HS-27A (cell line): ENCODE measurements at regions not wholly inside any gene's neighbourhood (a gene's known extent, or its start where the extent isn't known, plus 50 kb on each side); places are given as distances from the start of the nearest gene placed in this dataset.
"Not testable (repeated sequence)": the region's sequence is repeated elsewhere in the genome, so short reads cannot be mapped to it uniquely, and the experiment has no call there.

Experiments used
- DNase-seq: peaks from one replicate; pipeline ENCODE4 v3.0.0-alpha.2; 2012; ENCODE audit warnings: low read depth, missing footprints

GRCh38 chr6:10343320-10343719, 71.6 kb downstream of the TFAP2A start:
- DNase-seq: no peak

- DNase-seq: no peak
These were observed 73.3 kb downstream of the TFAP2A start for GRCh38 chr6:10341605-10342004.

- DNase-seq: no peak
These were observed 76.7 kb downstream of the TFAP2A start for GRCh38 chr6:10338151-10338550.

DNA sequence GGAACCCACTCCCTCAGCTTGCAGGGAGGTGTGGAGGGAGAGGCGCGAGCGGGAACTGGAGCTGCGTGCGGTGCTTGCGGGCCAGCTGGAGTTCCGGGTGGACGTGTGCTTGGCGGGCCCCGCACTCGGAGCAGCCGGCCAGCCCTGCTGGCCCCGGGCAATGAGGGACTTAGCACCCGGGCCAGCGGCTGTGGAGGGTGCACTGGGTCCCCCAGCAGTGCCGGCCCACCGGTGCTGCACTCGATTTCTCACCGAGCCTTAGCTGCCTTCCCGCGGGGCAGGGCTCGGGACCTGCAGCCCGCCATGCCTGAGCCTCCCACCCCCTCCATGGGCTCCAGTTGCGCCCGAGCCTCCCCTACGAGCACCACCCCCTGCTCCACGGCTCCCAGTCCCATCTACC, 77.5 kb downstream of the TFAP2A start:
- not testable (repeated sequence) for DNase-seq

GRCh38 chr6:10332111-10332510, 82.8 kb downstream of the TFAP2A start:
- no peak for DNase-seq

DNA sequence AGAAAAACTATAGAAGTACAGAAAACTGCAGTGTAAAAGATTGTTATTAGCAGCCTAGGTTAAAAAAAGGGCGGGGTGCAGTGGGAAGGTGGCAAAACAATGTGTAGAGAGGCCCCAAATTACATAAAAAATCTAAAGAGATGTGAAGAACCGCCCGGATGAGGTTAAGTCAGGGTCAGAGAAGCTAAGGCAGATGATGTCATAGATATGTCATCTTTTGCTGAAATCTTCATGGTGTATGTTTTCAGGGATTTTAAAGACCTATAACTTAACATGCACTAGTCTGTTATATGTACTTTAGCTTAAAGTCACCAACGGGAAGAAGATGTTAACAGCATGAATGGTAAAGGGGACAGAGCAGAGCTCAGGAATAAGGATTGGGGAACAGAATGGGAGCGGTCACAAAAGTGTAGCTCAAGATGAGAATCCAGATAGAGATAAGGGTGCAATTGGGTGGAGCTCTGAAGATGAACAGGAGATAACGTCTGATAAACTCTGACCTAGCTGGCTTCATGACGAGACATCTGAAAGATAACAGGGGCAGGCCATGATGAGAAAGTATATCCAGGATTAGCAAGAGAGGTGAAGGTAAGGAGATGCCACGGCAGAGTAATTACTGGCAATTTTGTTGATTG, 83.4 kb downstream of the TFAP2A start:
- DNase-seq: no peak

GRCh38 chr6:10330515-10330914, 84.4 kb downstream of the TFAP2A start:
- DNase-seq: no peak

DNA sequence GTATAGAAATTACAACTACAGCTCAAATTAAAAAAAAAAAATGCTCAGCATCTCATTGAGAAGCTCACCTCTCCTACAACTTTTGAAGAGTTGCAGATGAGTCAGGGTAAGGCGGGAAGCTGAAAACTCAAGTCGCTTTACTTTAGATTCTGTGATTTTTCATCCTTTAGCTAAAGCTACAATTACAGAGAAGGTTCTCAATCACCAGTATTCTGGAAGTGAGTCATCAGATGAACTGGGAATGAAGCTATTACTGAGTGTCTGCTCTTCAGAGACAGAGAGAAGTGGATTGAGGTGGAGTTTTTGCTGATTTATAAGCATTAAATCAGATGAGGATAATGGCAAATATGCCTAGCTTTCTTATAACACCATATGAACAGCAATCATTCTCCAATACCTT, 91.9 kb downstream of the TFAP2A start:
- DNase-seq: no peak

- no peak for DNase-seq
These were observed 94.6 kb downstream of the TFAP2A start for GRCh38 chr6:10320291-10320690.

DNA sequence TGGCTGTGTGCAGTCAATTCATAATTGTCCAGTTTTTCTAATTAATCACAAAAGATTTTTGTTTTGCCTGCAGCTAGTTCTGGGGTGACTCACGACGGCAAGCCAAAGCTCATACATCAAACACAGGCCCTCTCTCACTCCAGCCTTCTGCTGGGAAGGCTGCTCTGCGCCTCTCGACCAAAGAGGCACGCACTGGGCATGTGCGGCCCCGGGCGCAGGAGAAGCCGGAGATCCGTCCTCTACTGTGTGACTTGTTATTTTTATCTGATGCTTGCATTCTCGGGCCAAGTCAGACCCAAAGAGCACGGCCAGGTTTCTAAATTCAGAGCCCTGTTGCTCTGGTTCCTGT, 98.5 kb downstream of the TFAP2A start:
- DNase-seq: peak; percentile 36

DNA sequence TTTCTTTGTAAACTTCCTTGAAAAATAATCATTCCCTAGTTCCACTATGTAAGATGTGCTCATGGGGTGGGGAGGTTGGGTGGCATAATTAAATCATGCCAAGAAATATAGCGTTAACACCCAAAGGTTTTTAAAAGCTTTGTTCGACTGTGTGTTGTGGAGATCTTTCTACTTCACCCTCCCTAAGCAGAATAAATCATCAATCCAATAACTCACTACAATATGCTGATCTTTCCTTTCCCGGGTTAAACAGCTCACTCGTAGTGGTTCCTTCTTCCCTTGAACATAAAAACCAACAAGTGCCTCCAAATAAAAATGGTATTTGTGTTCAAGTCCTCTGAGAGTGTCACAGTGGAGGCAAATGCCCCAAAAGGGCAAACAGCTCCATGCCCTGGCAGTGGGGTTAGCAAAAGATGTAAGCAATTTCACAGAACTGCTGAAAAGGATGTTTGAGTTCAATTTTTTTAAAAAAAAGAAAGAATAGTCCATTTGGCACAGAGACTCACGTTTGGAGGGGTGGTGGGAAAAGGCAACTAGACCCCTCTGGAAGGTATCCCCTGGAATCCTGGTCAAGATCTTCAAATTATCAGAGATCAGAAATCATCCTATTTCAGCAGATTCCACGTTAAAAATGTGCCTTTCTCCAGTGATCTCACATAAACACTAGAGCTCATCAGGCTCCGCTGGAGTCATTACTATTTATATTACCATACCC, 99.1 kb downstream of the TFAP2A start:
- DNase-seq: no peak

DNA sequence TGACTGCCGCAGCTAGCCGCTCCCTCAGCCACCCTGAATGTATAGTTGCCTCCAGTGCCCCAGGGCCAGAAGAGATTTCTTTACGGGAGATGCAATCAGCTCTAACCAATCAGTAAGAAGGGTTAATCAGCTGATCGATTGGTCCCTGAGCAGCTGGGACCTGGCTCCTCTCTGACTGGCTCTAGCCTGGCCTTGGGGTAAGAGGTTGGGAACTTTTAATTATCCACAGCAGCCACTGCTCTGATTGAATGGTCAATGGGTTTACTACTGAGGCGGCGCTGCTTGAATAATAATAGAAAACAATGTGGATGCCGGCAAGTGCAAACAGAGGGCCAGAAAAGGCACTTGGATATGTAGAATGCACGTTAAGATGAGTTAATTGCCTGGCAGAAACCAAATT, 99.8 kb downstream of the TFAP2A start:
- DNase-seq: no peak

DNA sequence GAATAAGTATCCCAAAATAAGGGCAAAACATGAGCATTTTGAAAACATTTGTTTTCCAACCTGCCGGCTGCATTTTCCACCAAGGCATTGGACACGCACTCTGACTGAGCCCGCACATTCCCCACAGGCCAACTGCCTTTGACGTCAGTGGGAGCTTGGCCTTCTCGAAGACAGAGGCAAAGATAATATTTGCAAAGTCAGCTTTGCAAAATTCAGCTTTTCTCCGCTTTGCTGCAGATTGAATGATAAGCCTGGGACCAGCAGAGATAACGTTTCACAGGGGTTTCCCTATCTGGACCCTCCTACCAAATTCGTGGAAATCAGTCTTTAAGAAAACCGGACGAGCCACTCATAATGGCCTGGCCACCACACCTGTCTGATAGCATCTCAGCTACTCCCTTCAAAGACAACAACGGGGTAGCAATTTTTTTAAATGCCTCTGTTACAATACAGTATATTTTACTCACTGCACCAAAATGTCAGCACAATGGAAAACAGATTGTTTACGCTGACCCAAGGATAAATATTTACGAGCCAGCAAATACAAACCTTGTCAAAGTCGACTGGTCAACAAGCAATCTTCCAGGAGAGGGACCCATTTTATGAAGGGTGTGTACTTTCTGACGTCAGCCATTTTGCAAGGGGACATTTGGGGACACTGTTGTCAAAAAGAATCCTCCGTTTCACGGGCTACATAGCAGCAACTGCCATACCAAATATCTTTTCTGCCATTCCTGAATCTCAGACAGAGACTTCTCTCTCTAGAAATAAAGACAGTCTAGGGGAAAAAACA, 100.5 kb downstream of the TFAP2A start:
- DNase-seq: no peak

DNA sequence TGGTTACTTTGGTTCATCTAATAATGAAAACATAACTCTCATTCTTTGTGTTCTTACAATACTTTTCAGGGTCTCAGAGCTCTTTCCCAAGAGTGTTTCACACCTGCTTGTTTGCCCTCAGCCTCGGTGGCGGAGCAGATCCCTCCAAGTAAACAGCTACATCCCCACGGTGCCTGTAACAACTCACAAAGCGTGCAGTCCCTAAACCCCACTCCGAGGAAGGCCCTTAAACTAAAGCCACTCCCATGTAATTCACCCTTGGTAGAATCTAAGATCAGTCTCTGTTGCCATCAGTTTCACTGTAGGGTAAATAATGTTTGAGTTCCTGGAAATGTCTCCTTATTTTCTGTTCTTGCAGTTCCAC, 101.1 kb downstream of the TFAP2A start:
- DNase-seq: no peak

DNA sequence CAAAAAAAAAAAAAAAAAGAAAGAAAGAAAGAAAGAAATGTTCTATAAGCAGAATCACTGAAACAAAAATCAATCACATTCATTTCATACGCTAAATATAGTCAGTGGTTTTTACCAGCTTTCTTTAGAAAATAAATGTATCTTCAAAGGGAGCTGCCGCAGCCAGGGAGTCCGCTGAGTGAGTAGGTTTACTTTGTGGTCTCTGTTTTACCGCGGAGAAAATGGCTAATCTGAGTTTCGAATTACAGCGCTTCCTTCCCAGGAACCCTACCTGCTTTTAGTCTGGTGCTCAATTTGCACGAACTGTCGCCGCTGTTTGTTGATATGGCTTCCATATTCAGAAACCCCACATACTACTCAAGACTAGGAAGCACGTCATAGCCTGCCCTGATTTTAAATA, 102.4 kb downstream of the TFAP2A start:
- DNase-seq: no peak

GRCh38 chr6:10311546-10312405, 103.1 kb downstream of the TFAP2A start:
- DNase-seq: not testable (repeated sequence)

- no peak for DNase-seq
These were observed 104.0 kb downstream of the TFAP2A start for GRCh38 chr6:10310826-10311225.

DNA sequence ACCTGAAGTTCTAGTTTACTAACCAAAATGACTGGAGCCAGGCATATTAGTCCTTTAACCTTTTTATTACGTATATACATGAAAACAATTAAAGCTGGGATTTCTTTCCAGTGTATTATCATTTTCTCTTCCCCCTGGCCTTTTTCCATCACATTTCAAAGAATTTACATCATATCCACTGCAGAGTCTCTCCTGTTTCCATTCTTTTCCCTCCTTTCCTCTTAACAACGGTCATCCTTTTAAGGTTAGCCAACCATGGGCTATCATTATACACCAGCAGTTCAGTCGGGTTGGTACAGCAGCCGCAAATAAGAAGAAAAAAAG, 104.6 kb downstream of the TFAP2A start:
- no peak for DNase-seq

- DNase-seq: no peak
These were observed 105.2 kb downstream of the TFAP2A start for GRCh38 chr6:10309457-10310329.

GRCh38 chr6:10307476-10307875, 107.4 kb downstream of the TFAP2A start:
- no peak for DNase-seq

DNA sequence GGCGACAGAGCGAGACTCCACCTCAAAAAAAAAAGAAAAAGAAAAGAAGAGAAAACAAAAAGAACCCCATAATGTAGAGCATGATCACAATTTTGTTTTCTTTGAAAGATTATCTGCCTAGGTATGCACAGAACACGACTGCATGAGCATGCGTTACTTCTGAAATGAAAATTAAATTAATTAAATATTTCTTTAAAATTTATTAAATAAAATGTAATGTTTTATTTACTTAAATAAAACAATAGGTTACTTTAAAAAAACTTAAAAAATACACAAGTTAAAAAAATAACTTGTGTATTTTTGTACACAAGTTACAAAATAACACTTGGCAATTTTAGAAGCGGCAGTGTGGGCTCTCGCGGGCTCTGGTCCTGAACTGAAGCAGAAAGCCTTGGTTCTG, 107.8 kb downstream of the TFAP2A start:
- no peak for DNase-seq
